ENCODE measurements at regions not wholly inside any gene's neighbourhood (a gene's known extent, or its start where the extent isn't known, plus 50 kb on each side); places are given as distances from the start of the nearest gene placed in this dataset.

DNA sequence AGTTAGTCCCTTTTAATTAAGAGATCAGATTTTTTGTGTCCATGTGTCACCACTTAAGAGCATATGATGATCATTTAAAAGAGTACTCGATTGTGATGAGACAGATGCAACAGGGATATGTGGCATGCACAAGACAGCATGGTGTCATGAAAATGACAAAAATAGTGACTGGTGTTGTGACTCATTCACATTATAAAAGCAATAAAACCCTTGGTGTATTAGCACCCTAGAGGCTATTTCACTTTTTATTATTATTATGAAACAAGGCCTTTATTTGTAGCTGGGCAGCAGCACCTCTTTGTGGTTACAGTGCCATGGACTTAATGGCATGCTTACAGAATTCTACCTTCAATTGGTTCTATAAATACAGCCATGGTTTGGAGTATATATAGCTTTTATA, 1296.0 kb upstream of the ZEB2 start:
- no peaks in the 10 kb centered on the region for H4K20me1 ChIP-seq (ENCODE audit: insufficient read depth)
- H3K79me2 ChIP-seq (ENCODE audit: low read depth) = no peaks in the 10 kb centered on the region
- no peaks in the 10 kb centered on the region for H3K27me3 ChIP-seq (ENCODE audit: insufficient read depth, low read depth)
- ChIA-PET POLR2A (ENCODE audit: unreplicated experiment) (no interaction called here), CTCF (no interaction called here)
- H2AFZ ChIP-seq = no peak overlapping the region
- H3K4me2 ChIP-seq = no peak overlapping the region
- DNase-seq = no peak
- no peak overlapping the region for H3K27ac ChIP-seq
- H3K4me1 ChIP-seq (replicated peaks; ENCODE audit: insufficient read depth) = no peaks in the 10 kb centered on the region
- H3K4me3 ChIP-seq = no peak overlapping the region
- H3K9me3 ChIP-seq (ENCODE audit: insufficient read depth, low read depth) = no peaks in the 10 kb centered on the region
- no peaks in the 10 kb centered on the region; the same call in 1 of the 2 replicates for H3K9me2 ChIP-seq (ENCODE audit: insufficient read depth)
- TF ChIP-seq, protein P1, sequence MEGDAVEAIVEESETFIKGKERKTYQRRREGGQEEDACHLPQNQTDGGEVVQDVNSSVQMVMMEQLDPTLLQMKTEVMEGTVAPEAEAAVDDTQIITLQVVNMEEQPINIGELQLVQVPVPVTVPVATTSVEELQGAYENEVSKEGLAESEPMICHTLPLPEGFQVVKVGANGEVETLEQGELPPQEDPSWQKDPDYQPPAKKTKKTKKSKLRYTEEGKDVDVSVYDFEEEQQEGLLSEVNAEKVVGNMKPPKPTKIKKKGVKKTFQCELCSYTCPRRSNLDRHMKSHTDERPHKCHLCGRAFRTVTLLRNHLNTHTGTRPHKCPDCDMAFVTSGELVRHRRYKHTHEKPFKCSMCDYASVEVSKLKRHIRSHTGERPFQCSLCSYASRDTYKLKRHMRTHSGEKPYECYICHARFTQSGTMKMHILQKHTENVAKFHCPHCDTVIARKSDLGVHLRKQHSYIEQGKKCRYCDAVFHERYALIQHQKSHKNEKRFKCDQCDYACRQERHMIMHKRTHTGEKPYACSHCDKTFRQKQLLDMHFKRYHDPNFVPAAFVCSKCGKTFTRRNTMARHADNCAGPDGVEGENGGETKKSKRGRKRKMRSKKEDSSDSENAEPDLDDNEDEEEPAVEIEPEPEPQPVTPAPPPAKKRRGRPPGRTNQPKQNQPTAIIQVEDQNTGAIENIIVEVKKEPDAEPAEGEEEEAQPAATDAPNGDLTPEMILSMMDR (conservative IDR thresholded peaks at IDR 0.05) = no peak
- TF ChIP-seq EZH2 (IDR thresholded peaks at IDR 0.05; ENCODE audit: low read depth) = no peak
- no peaks in the 10 kb centered on the region for H3F3A ChIP-seq (ENCODE audit: insufficient read depth, low read depth)
- intact Hi-C loops (cut with micrococcal nuclease; ENCODE audit: unreplicated experiment) = no loop called here
- H3K36me3 ChIP-seq (ENCODE audit: low read depth) = no peaks in the 10 kb centered on the region
- BruUV-seq (replicated peaks) = no TSS peak

GRCh38 chr2:145813481-145813880, 1293.6 kb upstream of the ZEB2 start:
- Histone ChIP-seq H3K4me3 (no peak overlapping the region), H3K9me2 (ENCODE audit: insufficient read depth) (no peaks in the 10 kb centered on the region; the same call in 1 of the 2 replicates), H3K4me2 (no peak overlapping the region), H3K79me2 (ENCODE audit: low read depth) (no peaks in the 10 kb centered on the region), H3K4me1 (replicated peaks; ENCODE audit: insufficient read depth) (no peaks in the 10 kb centered on the region), H4K20me1 (ENCODE audit: insufficient read depth) (no peaks in the 10 kb centered on the region), H3K36me3 (ENCODE audit: low read depth) (no peaks in the 10 kb centered on the region), H3F3A (ENCODE audit: insufficient read depth, low read depth) (no peaks in the 10 kb centered on the region), H3K9me3 (ENCODE audit: insufficient read depth, low read depth) (no peaks in the 10 kb centered on the region), H3K27me3 (ENCODE audit: insufficient read depth, low read depth) (no peaks in the 10 kb centered on the region), H3K27ac (no peak overlapping the region), H2AFZ (no peak overlapping the region)
- CTCF ChIA-PET = no interaction called here
- intact Hi-C loops (cut with micrococcal nuclease; ENCODE audit: unreplicated experiment) = no loop called here
- POLR2A ChIA-PET (ENCODE audit: unreplicated experiment) = no interaction called here
- no TSS peak for BruUV-seq (replicated peaks)
- no peak for DNase-seq
- TF ChIP-seq, protein P1 (conservative IDR thresholded peaks at IDR 0.05) = no peak
- TF ChIP-seq EZH2 (IDR thresholded peaks at IDR 0.05; ENCODE audit: low read depth) = no peak

GRCh38 chr2:145812165-145812554, 1292.2 kb upstream of the ZEB2 start:
- H3K4me1 ChIP-seq (replicated peaks; ENCODE audit: insufficient read depth) = no peaks in the 10 kb centered on the region
- no peaks in the 10 kb centered on the region for H3K36me3 ChIP-seq (ENCODE audit: low read depth)
- no peaks in the 10 kb centered on the region for H3K27me3 ChIP-seq (ENCODE audit: insufficient read depth, low read depth)
- DNase-seq = no peak
- TF ChIP-seq, protein P1 (conservative IDR thresholded peaks at IDR 0.05) = no peak
- no peak for TF ChIP-seq EZH2 (IDR thresholded peaks at IDR 0.05; ENCODE audit: low read depth)
- H3K4me2 ChIP-seq = no peak overlapping the region
- ChIA-PET CTCF (no interaction called here), POLR2A (ENCODE audit: unreplicated experiment) (no interaction called here)
- no peak overlapping the region for H3K27ac ChIP-seq
- H4K20me1 ChIP-seq (ENCODE audit: insufficient read depth) = no peaks in the 10 kb centered on the region
- H3K9me2 ChIP-seq (ENCODE audit: insufficient read depth) = no peaks in the 10 kb centered on the region
- H3F3A ChIP-seq (ENCODE audit: insufficient read depth, low read depth) = no peaks in the 10 kb centered on the region
- intact Hi-C loops (cut with micrococcal nuclease; ENCODE audit: unreplicated experiment) = no loop called here
- BruUV-seq (replicated peaks) = no TSS peak
- H3K79me2 ChIP-seq (ENCODE audit: low read depth) = no peaks in the 10 kb centered on the region
- 0 out of 2 replicates have a peak overlapping the region, but pooled peaks have one; percentile 56 for H2AFZ ChIP-seq
- H3K4me3 ChIP-seq = no peak overlapping the region
- no peaks in the 10 kb centered on the region for H3K9me3 ChIP-seq (ENCODE audit: insufficient read depth, low read depth)
